ENCODE measurements at regions not wholly inside any gene's neighbourhood (a gene's known extent, or its start where the extent isn't known, plus 50 kb on each side); places are given as distances from the start of the nearest gene placed in this dataset.

DNA sequence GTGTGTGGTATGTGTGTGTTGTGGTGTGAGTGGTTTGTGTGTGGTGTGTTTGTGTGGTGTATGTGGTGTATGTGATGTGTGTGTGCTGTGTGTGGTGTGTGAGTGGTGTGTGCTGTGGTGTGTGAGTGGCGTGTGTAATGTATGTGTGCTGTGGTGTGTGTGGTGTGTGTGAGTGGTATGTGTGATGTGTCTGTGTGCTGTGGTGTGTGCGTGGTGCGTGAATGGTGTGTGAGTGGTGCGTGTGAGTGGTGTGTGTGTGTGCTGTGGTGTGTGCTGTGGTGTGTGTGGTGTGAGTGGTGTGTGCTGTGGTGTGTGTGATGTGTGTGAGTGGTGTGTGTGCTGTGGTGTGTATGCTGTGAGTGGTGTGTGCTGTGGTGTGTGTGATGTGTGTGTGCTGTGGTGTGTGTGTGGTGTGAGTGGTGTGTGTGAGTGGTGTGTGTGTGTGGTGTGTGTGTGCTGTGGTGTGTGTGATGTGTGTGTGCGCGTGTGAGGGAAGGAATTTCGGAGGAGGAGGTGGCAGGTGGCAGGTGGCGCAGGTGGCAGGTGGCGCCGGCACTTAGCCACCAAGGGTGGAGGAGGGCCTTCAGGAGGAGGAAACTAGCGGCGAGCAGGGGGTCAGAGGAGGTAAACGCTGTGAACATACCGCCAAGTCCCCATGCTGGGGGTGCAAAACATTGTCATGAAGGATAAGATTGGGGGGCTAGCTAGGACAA, 191.8 kb downstream of the MELK start:
- TF ChIP-seq, protein P1, sequence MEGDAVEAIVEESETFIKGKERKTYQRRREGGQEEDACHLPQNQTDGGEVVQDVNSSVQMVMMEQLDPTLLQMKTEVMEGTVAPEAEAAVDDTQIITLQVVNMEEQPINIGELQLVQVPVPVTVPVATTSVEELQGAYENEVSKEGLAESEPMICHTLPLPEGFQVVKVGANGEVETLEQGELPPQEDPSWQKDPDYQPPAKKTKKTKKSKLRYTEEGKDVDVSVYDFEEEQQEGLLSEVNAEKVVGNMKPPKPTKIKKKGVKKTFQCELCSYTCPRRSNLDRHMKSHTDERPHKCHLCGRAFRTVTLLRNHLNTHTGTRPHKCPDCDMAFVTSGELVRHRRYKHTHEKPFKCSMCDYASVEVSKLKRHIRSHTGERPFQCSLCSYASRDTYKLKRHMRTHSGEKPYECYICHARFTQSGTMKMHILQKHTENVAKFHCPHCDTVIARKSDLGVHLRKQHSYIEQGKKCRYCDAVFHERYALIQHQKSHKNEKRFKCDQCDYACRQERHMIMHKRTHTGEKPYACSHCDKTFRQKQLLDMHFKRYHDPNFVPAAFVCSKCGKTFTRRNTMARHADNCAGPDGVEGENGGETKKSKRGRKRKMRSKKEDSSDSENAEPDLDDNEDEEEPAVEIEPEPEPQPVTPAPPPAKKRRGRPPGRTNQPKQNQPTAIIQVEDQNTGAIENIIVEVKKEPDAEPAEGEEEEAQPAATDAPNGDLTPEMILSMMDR (IDR thresholded peaks at IDR 0.05), result no peak

DNA sequence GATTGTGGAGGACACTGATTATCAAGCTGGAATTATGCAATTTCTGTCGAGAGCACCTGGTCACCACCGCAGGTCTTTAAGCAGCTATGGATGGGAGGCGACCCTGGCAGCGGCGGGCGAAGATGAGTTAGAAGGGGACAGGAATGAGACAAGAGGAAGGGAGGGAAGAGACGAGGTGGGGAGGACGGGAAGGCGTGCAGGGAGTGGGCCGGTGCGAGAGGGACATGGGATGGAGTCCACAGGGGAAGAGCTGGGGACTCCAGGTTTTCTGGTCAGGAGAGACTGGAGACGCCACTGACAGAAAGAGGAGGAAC, 192.3 kb downstream of the MELK start:
- TF ChIP-seq, protein P1 (IDR thresholded peaks at IDR 0.05), result no peak

DNA sequence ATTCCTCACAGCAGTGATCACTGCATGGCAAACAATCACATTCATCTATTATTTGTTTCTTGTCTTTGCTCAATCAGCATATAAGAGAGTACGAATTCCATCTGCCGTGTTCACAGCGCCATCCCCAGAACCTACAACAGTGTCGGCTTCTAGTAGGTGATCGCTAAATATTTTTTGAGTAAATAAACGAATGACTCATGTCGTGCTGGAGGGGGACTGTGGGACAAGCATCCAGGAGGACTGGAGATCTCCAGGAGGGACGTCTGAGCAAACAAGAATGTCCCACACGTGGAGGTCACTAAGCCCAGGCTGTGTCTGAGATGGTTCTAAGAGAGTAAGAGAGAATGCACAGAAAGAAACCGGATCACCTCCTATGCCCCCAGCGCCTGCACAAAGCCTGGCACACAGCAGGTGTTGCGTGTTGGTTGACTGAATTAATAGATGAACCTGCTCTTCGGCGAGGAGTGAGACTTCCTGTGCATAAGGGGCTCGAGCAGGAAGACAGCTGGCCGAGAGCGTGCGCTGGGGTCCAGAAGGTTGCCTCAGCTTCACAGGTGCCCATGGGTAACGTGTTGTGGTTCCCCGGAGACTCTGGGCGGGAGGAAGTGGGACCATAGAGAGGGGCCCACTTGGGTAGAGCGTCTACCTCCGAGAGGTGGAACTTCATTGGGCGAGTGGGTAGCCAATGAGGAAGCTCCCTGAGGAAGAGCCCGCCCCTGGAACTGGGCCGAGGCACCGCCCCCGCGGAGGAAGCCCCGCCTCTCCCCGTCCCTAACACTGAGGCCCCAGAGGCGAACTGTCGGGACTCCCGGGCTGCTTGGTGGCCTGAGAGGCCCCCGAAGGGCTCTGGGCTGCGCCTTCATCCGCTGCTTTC, 193.0 kb downstream of the MELK start:
- TF ChIP-seq, protein P1 (IDR thresholded peaks at IDR 0.05), result no peak

DNA sequence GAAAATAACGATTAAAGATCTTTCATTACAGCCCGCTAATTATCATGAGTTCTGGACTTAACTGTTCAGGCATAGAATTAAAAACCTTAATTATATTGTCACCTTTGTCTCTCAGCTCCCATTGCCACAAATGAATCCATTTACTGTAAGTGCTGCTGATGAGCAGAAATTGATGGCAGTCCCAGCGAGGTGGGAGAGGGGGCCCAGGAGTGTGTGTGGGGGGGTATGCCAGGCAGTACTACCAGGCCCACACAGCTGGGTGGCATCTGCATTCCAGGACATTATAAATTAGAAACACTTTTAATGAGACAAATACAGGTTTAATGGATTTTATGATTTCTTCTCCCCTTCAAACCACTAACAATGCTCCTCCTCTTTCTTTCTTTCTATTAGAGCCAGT, 196.0 kb downstream of the MELK start:
- TF ChIP-seq, protein P1 (IDR thresholded peaks at IDR 0.05), result no peak

DNA sequence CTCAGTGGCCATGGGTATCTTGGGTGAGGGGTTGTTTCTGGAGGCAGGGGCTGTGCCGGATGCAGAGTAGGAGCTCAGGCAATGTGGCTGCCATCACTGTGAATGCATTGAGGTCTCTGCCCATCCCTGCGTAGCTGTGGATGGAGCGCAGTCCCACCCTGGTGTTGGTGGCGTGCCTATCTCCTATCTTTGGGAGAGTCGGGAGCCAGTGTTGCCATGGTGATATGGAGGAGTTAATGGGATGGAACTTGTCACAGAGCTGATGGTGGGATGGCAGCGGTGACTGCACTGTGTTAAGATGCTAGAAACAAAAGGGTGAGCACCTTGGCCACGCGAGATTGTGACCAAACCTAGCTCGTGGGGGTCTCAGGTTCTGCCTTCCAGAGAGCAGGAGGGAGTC, 197.3 kb downstream of the MELK start:
- TF ChIP-seq, protein P1 (IDR thresholded peaks at IDR 0.05), result no peak

DNA sequence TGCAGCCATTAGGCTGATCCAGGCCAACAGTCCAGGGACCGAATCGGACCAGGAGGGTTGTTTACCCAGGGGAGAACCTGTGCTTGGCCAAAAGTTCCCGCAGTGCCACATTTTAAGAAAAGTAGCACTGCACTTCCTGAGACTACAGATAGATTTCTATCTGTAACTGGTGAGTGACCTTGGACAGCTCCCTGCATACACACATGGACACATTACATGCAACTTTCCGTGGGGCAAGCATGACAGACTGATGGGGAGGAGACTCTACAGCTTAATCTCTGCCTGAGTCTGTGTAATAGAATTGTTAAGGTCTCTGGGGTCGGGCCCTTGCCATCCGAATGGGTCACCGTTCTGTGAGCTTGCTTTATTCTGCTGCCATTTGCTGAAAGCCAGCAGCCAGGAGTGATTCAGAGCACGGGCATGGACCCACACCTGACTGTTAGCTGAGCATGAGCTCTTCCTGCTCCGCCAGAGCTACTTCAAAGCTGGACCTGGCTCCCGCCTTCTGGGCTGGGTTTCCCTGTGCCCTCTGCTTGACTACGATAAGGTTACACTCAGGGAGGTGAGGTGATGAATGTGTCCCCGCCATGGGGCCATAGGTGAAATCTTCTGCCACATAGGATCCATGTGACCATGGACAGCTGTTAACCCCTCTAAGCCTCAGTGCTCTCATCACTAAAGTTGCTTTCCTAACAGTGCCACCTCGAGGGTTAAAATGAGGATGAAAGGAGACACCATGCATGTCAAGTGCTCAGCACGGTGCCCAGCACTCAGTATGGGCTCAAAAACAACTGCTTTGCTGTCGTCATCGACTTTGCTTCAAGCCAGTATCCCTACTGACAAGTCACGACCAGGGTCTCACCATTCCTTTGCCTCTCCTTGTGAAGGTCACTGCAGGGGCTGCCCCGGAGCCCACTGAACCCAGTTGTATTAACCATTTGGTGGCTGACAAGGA, 200.0 kb downstream of the MELK start:
- TF ChIP-seq, protein P1 (IDR thresholded peaks at IDR 0.05), result no peak

DNA sequence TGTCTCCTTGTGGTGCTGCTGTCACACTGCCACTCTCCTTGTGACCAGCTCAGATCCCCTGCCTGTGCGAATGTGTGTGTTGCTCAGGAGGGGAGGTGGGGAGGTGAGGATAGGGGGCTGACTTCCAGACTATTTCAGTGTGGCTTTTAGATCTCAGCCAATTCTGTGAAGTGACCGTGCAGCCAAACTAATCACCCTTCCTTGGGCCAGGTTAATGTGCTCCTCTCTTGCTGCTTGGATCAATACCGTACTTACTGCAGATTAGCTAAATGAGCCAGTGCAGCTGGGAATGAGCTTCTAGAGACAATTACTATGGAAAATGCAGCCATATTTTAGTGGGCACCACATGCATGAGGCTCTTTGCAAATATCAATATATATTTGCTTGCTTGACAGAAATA, 206.0 kb downstream of the MELK start:
- TF ChIP-seq, protein P1 (IDR thresholded peaks at IDR 0.05), result no peak
